ENCODE measurements at regions not wholly inside any gene's neighbourhood (a gene's known extent, or its start where the extent isn't known, plus 50 kb on each side); places are given as distances from the start of the nearest gene placed in this dataset.
A peak's percentile ranks its signal among the peaks of the same experiment; 100 is the strongest.

DNA sequence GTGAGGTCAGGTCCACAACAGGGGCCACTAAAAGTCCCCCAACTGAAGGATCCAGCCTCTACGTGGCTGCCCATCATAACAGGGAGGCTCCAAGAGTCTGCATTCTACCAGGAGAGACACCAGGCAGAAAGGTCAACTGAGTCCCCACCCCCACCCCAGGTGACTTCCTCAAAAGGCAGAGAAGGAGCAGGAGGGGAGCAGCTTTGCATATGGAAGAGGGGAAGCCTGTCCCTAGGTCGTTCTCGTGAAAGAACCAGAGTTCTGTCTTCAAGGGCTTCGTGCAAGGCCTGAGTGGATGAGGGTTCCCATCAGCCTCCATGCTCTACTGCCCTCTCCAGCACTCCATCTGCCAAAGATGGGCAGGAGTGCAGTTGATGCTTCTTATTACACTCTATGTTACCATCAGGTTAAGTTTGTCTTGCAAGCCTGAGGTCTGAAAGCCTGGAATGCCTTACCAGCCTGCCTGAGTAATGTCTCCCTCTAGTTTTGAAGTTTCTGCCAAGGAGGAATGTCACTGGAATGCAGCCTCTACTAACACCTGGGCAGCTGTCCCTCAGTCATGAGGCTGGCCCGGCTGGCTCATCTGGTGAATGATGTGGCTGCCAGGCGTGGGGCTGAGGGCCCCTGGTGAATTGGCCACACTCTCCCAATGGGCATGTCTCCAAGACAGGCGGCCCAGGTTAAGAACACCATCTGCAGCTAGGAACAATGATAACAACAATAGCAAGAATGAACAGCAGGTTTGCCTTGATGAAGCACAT lies 54.3 kb upstream of the SMNDC1 start:
- no peaks in the 10 kb centered on the region for H4K20me1 ChIP-seq (ENCODE audit: insufficient read depth)
- no peak overlapping the region for H3K27ac ChIP-seq (ENCODE audit: low read depth in 2 of 2, low read length in 1 of 2)
- WGBS (ENCODE audit: low lambda C conversion rate) = 52% methylated on average over 4 of the region's 7 CpGs
- no peak overlapping the region for H3K4me3 ChIP-seq (ENCODE audit: low read depth in 2 of 2, low read length in 1 of 2)
- DNase-seq = no peak
- CTCF ChIA-PET = interaction anchor here (0.8 to 1.1 kb wide), 2 partner anchors 140 to 188 kb away, joined by 3 to 4 read pairs; no protein-coding TSS in a partner anchor
- H3K9me3 ChIP-seq = no peaks in the 10 kb centered on the region
- no peaks in the 10 kb centered on the region for H3K79me2 ChIP-seq (ENCODE audit: insufficient read depth)
- H3K4me2 ChIP-seq = no peak overlapping the region
- H3K27me3 ChIP-seq (ENCODE audit: insufficient read depth) = no peaks in the 10 kb centered on the region
- H3F3A ChIP-seq (replicated peaks; ENCODE audit: insufficient read depth) = peaks cover 2% of the 10 kb centered on the region
- POLR2A ChIA-PET = no interaction called here
- H3K9ac ChIP-seq = no peak overlapping the region
- H3K36me3 ChIP-seq (replicated peaks in 1 of 2; ENCODE audit: control insufficient read depth in 1 of 2, insufficient read depth in 2 of 2, low read length in 1 of 2) = no peaks in the 10 kb centered on the region
- TF ChIP-seq RFX5 (IDR thresholded peaks at IDR 0.05; ENCODE audit: low read length) (no peak), FOXJ3 (CRISPR knock-in tag; IDR thresholded peaks at IDR 0.05) (no peak), EP300 (IDR thresholded peaks at IDR 0.05; ENCODE audit: borderline replicate concordance in 1 of 2, low read depth in 1 of 2, low read length in 1 of 2) (no peak), GABPA (IDR thresholded peaks at IDR 0.05; ENCODE audit: low read depth) (no peak), NFIC (IDR thresholded peaks at IDR 0.05; ENCODE audit: borderline replicate concordance) (peak; percentile 51), TCF12 (IDR thresholded peaks at IDR 0.05) (peak; percentile 68), RCOR1 (IDR thresholded peaks at IDR 0.05; ENCODE audit: low read length) (no peak), MXI1 (IDR thresholded peaks at IDR 0.05; ENCODE audit: low read depth, low read length) (no peak), RXRA (IDR thresholded peaks at IDR 0.05; ENCODE audit: borderline replicate concordance, low read depth) (no peak), ELF1 (IDR thresholded peaks at IDR 0.05) (no peak)
- TF ChIP-seq, protein P1, sequence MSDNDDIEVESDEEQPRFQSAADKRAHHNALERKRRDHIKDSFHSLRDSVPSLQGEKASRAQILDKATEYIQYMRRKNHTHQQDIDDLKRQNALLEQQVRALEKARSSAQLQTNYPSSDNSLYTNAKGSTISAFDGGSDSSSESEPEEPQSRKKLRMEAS (IDR thresholded peaks at IDR 0.05; ENCODE audit: low read depth) = 0 out of 2 replicates have a peak, but pooled peaks have one; percentile 25
- TF ChIP-seq, protein P2, sequence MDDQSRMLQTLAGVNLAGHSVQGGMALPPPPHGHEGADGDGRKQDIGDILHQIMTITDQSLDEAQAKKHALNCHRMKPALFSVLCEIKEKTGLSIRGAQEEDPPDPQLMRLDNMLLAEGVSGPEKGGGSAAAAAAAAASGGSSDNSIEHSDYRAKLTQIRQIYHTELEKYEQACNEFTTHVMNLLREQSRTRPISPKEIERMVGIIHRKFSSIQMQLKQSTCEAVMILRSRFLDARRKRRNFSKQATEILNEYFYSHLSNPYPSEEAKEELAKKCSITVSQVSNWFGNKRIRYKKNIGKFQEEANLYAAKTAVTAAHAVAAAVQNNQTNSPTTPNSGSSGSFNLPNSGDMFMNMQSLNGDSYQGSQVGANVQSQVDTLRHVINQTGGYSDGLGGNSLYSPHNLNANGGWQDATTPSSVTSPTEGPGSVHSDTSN (IDR thresholded peaks at IDR 0.05) = peak; percentile 38
- TF ChIP-seq, protein P3, sequence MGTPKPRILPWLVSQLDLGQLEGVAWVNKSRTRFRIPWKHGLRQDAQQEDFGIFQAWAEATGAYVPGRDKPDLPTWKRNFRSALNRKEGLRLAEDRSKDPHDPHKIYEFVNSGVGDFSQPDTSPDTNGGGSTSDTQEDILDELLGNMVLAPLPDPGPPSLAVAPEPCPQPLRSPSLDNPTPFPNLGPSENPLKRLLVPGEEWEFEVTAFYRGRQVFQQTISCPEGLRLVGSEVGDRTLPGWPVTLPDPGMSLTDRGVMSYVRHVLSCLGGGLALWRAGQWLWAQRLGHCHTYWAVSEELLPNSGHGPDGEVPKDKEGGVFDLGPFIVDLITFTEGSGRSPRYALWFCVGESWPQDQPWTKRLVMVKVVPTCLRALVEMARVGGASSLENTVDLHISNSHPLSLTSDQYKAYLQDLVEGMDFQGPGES (IDR thresholded peaks at IDR 0.05; ENCODE audit: low read depth, low read length) = no peak
- no peak overlapping the region for H2AFZ ChIP-seq (ENCODE audit: low read depth)
- no peaks in the 10 kb centered on the region for H3K9me2 ChIP-seq
- peaks cover 5 to 10% of the 10 kb centered on the region in 2 experiments; a peak in 3 of 4 replicates for H3K4me1 ChIP-seq (ENCODE audit: control insufficient read depth in 1 of 2, insufficient read depth in 2 of 2, low read depth in 1 of 2, low read length in 1 of 2)

DNA sequence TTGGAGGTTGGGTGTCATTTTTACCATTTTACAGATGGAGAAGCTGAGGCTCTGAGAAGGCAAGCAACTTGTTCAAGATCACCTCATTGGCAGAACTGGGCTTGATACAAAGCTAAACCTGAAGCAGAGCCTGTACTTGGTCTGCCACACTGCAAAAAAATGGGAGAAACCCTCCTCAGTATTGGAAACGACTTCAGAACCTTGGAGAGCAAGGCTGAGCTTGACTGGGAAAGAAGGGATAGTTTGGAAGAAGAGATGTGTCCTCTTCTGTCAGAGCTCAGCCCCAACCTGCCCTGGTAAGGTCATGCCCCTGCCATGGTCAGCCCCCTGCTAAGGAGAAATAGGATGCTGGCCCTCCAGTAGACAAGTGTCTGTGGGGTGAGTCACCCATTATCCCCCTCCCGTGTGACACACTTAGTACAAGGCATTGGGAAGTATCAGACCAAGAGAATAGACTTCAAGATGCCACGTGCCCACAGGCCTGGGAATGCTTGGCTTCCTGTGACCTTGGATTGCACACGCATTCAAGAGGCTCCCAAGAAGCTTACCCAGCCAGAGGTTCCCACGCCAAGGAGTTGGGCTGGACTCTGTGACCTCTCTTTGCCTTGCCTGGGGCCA lies 56.2 kb upstream of the SMNDC1 start:
- no peak for DNase-seq
- H3K4me2 ChIP-seq = no peak overlapping the region
- H3F3A ChIP-seq (replicated peaks; ENCODE audit: insufficient read depth) = no peaks in the 10 kb centered on the region
- no peaks in the 10 kb centered on the region for H3K9me3 ChIP-seq
- POLR2A ChIA-PET = no interaction called here
- CTCF ChIA-PET = no interaction called here
- H4K20me1 ChIP-seq (ENCODE audit: insufficient read depth) = no peaks in the 10 kb centered on the region
- no peak for TF ChIP-seq MXI1 (IDR thresholded peaks at IDR 0.05; ENCODE audit: low read depth, low read length)
- TF ChIP-seq REST (IDR thresholded peaks at IDR 0.05; ENCODE audit: low read depth, low read length) = peak; percentile 96
- no peaks in the 10 kb centered on the region for H3K27me3 ChIP-seq (ENCODE audit: insufficient read depth)
- peaks cover 0 to 13% of the 10 kb centered on the region in 2 experiments; a peak in 3 of 4 replicates for H3K4me1 ChIP-seq (ENCODE audit: control insufficient read depth in 1 of 2, insufficient read depth in 2 of 2, low read depth in 1 of 2, low read length in 1 of 2)
- H3K9me2 ChIP-seq = no peaks in the 10 kb centered on the region
- WGBS (ENCODE audit: low lambda C conversion rate) = 61% methylated on average over 5 of the region's 5 CpGs
- no peak overlapping the region for H3K9ac ChIP-seq
- H3K79me2 ChIP-seq (ENCODE audit: insufficient read depth) = no peaks in the 10 kb centered on the region
- H3K27ac ChIP-seq (ENCODE audit: low read depth in 2 of 2, low read length in 1 of 2) = no peak overlapping the region
- no peak overlapping the region for H2AFZ ChIP-seq (ENCODE audit: low read depth)
- H3K36me3 ChIP-seq (replicated peaks in 1 of 2; ENCODE audit: control insufficient read depth in 1 of 2, insufficient read depth in 2 of 2, low read length in 1 of 2) = no peaks in the 10 kb centered on the region
- H3K4me3 ChIP-seq (ENCODE audit: low read depth in 2 of 2, low read length in 1 of 2) = no peak overlapping the region
